GM23338 (cell line): ENCODE measurements at regions not wholly inside any gene's neighbourhood (a gene's known extent, or its start where the extent isn't known, plus 50 kb on each side); places are given as distances from the start of the nearest gene placed in this dataset.
A peak's percentile ranks its signal among the peaks of the same experiment; 100 is the strongest.

ENCODE experiments used
- ATAC-seq: fragments of 200-7000 bp; cut with Tn5 transposase; 3 replicates; pipeline ENCODE4 v1.9.1; 2020
- DNase-seq: peaks from one replicate; pipeline ENCODE4 v3.0.0-alpha.2; 2015; ENCODE audit warnings: low spot score
- H2AFZ ChIP-seq: fragments of 200-600 bp; sonication (generic); 2 replicates; pipeline ENCODE4 v1.8.0; 2016; ENCODE audit warnings: antibody characterized with exemption, mild to moderate bottlenecking, moderate library complexity
- H3F3A ChIP-seq: fragments of 200-600 bp; sonication (generic); replicated peaks from 2 replicates; pipeline ENCODE4 v1.8.0; 2017; ENCODE audit warnings: antibody characterized with exemption, mixed run types, low read depth
- H3K27ac ChIP-seq: fragments of 200-600 bp; sonication (generic); 2 replicates; pipeline ENCODE4 v1.6.1; 2016; ENCODE audit warnings: low read depth
- H3K27me3 ChIP-seq: fragments of 200-600 bp; sonication (generic); 2 replicates; pipeline ENCODE4 v1.8.0; 2016; ENCODE audit warnings: mild to moderate bottlenecking, mixed run types, moderate library complexity; ENCODE audit not compliant: insufficient read depth
- H3K36me3 ChIP-seq: fragments of 200-600 bp; sonication (generic); 2 replicates; pipeline ENCODE4 v1.8.0; 2016; ENCODE audit warnings: mild to moderate bottlenecking; ENCODE audit not compliant: insufficient read depth
- H3K4me1 ChIP-seq: fragments of 200-600 bp; sonication (generic); 2 replicates; pipeline ENCODE4 v1.8.0; 2016; ENCODE audit warnings: mild to moderate bottlenecking, moderate library complexity; ENCODE audit not compliant: insufficient read depth
- H3K4me2 ChIP-seq: fragments of 200-600 bp; sonication (generic); 2 replicates; pipeline ENCODE4 v1.7.1; 2017; ENCODE audit warnings: mixed run types
- H3K4me3 ChIP-seq: fragments of 200-600 bp; sonication (generic); 2 replicates; pipeline ENCODE4 v1.6.1; 2016; ENCODE audit warnings: mixed run types
- H3K79me2 ChIP-seq: fragments of 200-600 bp; sonication (generic); replicated peaks from 2 replicates; pipeline ENCODE4 v1.8.0; 2017; ENCODE audit warnings: mild to moderate bottlenecking; ENCODE audit not compliant: insufficient read depth
- H3K9me2 ChIP-seq: fragments of 200-600 bp; sonication (generic); 2 replicates; pipeline ENCODE4 v1.8.0; 2017; ENCODE audit not compliant: insufficient read depth
- H4K20me1 ChIP-seq: fragments of 200-600 bp; sonication (generic); replicated peaks from 2 replicates; pipeline ENCODE4 v1.8.0; 2017; ENCODE audit warnings: mild to moderate bottlenecking; ENCODE audit not compliant: insufficient read depth
- H3K27ac Mint-ChIP-seq: 2 replicates; pipeline ENCODE4 v1.8.0; 2020; ENCODE audit warnings: inconsistent platforms, mild to moderate bottlenecking, moderate library complexity, mixed read lengths
- H3K27me3 Mint-ChIP-seq: 3 replicates; pipeline ENCODE4 v1.8.0; 2022; ENCODE audit warnings: low read depth, mild to moderate bottlenecking, moderate library complexity, mixed read lengths, inconsistent platforms; ENCODE audit not compliant: insufficient read depth, poor library complexity
- H3K36me3 Mint-ChIP-seq: 3 replicates; pipeline ENCODE4 v1.8.0; 2021; ENCODE audit warnings: low read depth, mild to moderate bottlenecking, inconsistent platforms, moderate library complexity, mixed read lengths
- H3K4me1 Mint-ChIP-seq: 3 replicates; pipeline ENCODE4 v1.8.0; 2020; ENCODE audit warnings: mild to moderate bottlenecking, inconsistent platforms, mixed read lengths
- H3K4me3 Mint-ChIP-seq: 3 replicates; pipeline ENCODE4 v1.8.0; 2021; ENCODE audit warnings: moderate library complexity, mild to moderate bottlenecking, inconsistent platforms, mixed read lengths
- H3K9me3 Mint-ChIP-seq: 3 replicates; pipeline ENCODE4 v1.8.0; 2020; ENCODE audit warnings: moderate library complexity, mild to moderate bottlenecking, inconsistent platforms, mixed read lengths
- CREB1 ChIP-seq: fragments of 250-450 bp; sonication (Bioruptor Pico); IDR thresholded peaks from 2 replicates; pipeline ENCODE4 v1.5.0; 2020; ENCODE audit warnings: low read depth, mild to moderate bottlenecking, moderate library complexity
- CTCF ChIP-seq, 2 experiments: fragments of 200-600 bp in 1 of 2; sonication (generic) in 1 of 2; conservative IDR thresholded peaks; 2 replicates each; pipeline versions ENCODE4 v1.5.1 to v1.6.1; 2016 to 2017; ENCODE audit warnings: antibody characterized with exemption in 2 of 2, low read depth in 2 of 2, mild to moderate bottlenecking in 2 of 2, moderate library complexity in 1 of 2
- EZH2 ChIP-seq: fragments of 200-600 bp; sonication (generic); IDR thresholded peaks from one replicate; pipeline ENCODE4 v1.8.0; 2017; ENCODE audit warnings: antibody characterized with exemption, mild to moderate bottlenecking, low read depth; ENCODE audit not compliant: unreplicated experiment
- EZH2phosphoT487 ChIP-seq: fragments of 200-600 bp; sonication (generic); IDR thresholded peaks from one replicate; pipeline ENCODE4 v1.8.1; 2018; ENCODE audit warnings: antibody characterized with exemption; ENCODE audit not compliant: unreplicated experiment
- JUNB ChIP-seq: IDR thresholded peaks from one replicate; pipeline ENCODE4 v1.6.1; 2016; ENCODE audit warnings: antibody characterized with exemption; ENCODE audit not compliant: unreplicated experiment
- NANOG ChIP-seq: IDR thresholded peaks from 2 replicates; pipeline ENCODE4 v1.6.1; 2016; ENCODE audit warnings: antibody characterized with exemption, borderline replicate concordance
- STAT1 ChIP-seq: IDR thresholded peaks from one replicate; pipeline ENCODE4 v1.6.1; 2016; ENCODE audit warnings: antibody characterized with exemption; ENCODE audit not compliant: unreplicated experiment
- ZNF114 ChIP-seq: fragments of 250-450 bp; sonication (Bioruptor Pico); IDR thresholded peaks from 2 replicates; pipeline ENCODE4 v1.5.0; 2020; ENCODE audit warnings: mild to moderate bottlenecking, moderate library complexity
- ZNF331 ChIP-seq: fragments of 250-450 bp; sonication (Bioruptor Pico); IDR thresholded peaks from 2 replicates; pipeline ENCODE4 v1.5.0; 2020; ENCODE audit warnings: low read depth, mild to moderate bottlenecking, moderate library complexity
- ZNF462 ChIP-seq: fragments of 250-450 bp; sonication (Bioruptor Pico); IDR thresholded peaks from 2 replicates; pipeline ENCODE4 v1.5.0; 2020; ENCODE audit warnings: mild to moderate bottlenecking, moderate library complexity

DNA sequence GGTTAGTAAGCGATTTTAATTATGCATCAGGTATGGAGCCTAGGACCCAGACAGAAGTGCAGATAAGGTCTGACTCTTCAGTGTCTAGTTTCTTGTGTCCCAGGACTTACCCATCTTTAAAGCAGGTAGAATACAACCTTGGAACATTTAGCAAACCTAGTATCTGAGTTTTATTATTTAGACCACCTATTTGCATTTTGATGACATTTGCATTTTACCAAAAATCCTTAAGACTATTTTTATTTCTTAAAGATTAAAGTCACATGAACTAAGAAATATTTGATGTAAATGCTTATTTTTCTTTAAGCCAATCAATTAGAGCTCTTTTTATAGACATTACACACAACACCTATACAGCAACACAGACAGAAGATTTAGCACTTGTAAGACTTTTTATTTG is 939.1 kb downstream of the OTOL1 start:
- Histone ChIP-seq H3K27me3 (no peaks in the 10 kb centered on the region), H3K27ac (no peak overlapping the region), H3F3A (no peaks in the 10 kb centered on the region), H3K79me2 (no peaks in the 10 kb centered on the region), H3K4me3 (no peak overlapping the region), H4K20me1 (no peaks in the 10 kb centered on the region), H3K4me2 (no peak overlapping the region), H2AFZ (no peak overlapping the region), H3K36me3 (no peaks in the 10 kb centered on the region), H3K9me2 (0 out of 2 replicates have a peak, but pooled peaks cover 8% of the 10 kb centered on the region), H3K4me1 (no peaks in the 10 kb centered on the region)
- ATAC-seq (no peak), DNase-seq (no peak)
- H3K36me3 Mint-ChIP-seq: peaks cover 19% of the 10 kb centered on the region
- no peak for TF ChIP-seq ZNF331
- no peak for TF ChIP-seq STAT1
- TF ChIP-seq NANOG: no peak
- TF ChIP-seq CTCF (conservative IDR thresholded peaks at IDR 0.05; ENCODE audit: low read depth in 2 of 2): no peak
- no peak for TF ChIP-seq EZH2
- no peak for TF ChIP-seq ZNF114 (CRISPR knock-in tag)
- no peak for TF ChIP-seq EZH2phosphoT487
- TF ChIP-seq CREB1 (CRISPR knock-in tag): no peak
- H3K9me3 Mint-ChIP-seq: peaks cover 13% of the 10 kb centered on the region
- H3K27ac Mint-ChIP-seq: peak overlapping the region; percentile 59; the same call in 1 of the 2 replicates
- no peaks in the 10 kb centered on the region for H3K27me3 Mint-ChIP-seq
- no peaks in the 10 kb centered on the region for H3K4me1 Mint-ChIP-seq
- H3K4me3 Mint-ChIP-seq: no peak overlapping the region

DNA sequence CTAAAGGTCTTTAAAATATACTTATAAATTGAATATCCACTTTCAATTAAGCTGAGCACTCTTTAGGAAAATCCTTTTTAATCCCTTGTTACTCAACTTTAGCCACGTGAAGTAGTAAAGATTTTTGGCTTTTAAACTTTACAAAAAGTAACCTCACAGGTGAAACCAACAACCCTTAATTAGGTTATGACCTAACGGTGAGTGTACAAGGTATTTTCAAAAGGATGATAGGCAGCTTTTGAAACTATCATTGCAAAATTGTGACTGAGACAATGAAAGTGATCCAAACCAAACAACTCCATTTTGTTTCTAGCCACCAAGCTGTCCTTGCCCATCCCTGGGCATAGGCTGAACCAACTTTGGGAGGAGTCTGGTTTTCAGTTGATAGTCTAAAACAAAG is 940.2 kb downstream of the OTOL1 start:
- H3K4me2 ChIP-seq: no peak overlapping the region
- ATAC-seq (no peak), DNase-seq (no peak)
- H3K36me3 Mint-ChIP-seq: peaks cover 16% of the 10 kb centered on the region
- no peaks in the 10 kb centered on the region for H3K27me3 ChIP-seq
- H3K79me2 ChIP-seq: no peaks in the 10 kb centered on the region
- peaks cover 9% of the 10 kb centered on the region for H3K9me3 Mint-ChIP-seq
- no peak overlapping the region for H2AFZ ChIP-seq
- H3K36me3 ChIP-seq: no peaks in the 10 kb centered on the region
- no peaks in the 10 kb centered on the region for H3F3A ChIP-seq
- no peak overlapping the region for H3K27ac ChIP-seq
- H3K4me1 Mint-ChIP-seq: no peaks in the 10 kb centered on the region
- H3K27ac Mint-ChIP-seq: no peak overlapping the region
- H3K9me2 ChIP-seq: 0 out of 2 replicates have a peak, but pooled peaks cover 8% of the 10 kb centered on the region
- no peaks in the 10 kb centered on the region for H4K20me1 ChIP-seq
- TF ChIP-seq EZH2 (no peak), EZH2phosphoT487 (no peak), JUNB (no peak)
- H3K4me1 ChIP-seq: no peaks in the 10 kb centered on the region
- H3K4me3 Mint-ChIP-seq: no peak overlapping the region
- no peaks in the 10 kb centered on the region for H3K27me3 Mint-ChIP-seq
- no peak overlapping the region for H3K4me3 ChIP-seq

DNA sequence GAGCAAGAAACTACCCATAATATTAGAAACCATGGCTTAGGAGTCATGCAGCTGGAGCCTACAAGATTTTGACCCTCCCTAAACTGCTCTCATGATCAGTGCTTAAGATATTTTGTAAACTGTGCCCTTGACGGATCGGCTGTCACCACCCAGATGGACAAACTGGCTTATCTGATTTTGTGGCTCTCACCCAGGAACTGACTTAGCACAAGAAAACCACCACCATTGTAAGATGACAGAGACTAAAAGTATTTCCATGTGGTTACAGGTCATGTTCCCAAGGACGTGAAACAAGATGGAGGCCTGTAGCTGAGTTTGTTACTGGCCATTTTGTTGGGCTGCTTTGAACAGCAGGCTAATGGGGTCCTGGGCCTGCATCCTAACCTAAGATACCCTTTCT is 940.9 kb downstream of the OTOL1 start:
- no peaks in the 10 kb centered on the region for H3K27me3 ChIP-seq
- H3K27ac Mint-ChIP-seq: no peak overlapping the region
- peaks cover 16% of the 10 kb centered on the region for H3K36me3 Mint-ChIP-seq
- no peak overlapping the region for H3K4me3 ChIP-seq
- H3K27ac ChIP-seq: no peak overlapping the region
- no peak overlapping the region for H3K4me2 ChIP-seq
- ATAC-seq (no peak), DNase-seq (no peak)
- no peaks in the 10 kb centered on the region for H3F3A ChIP-seq
- H3K79me2 ChIP-seq: no peaks in the 10 kb centered on the region
- H3K36me3 ChIP-seq: no peaks in the 10 kb centered on the region
- H3K4me1 ChIP-seq: no peaks in the 10 kb centered on the region
- 0 out of 2 replicates have a peak, but pooled peaks cover 8% of the 10 kb centered on the region for H3K9me2 ChIP-seq
- H4K20me1 ChIP-seq: no peaks in the 10 kb centered on the region
- no peak overlapping the region for H2AFZ ChIP-seq
- H3K9me3 Mint-ChIP-seq: peaks cover 9% of the 10 kb centered on the region
- no peaks in the 10 kb centered on the region for H3K27me3 Mint-ChIP-seq
- no peaks in the 10 kb centered on the region for H3K4me1 Mint-ChIP-seq
- no peak overlapping the region for H3K4me3 Mint-ChIP-seq
- TF ChIP-seq ZNF462 (CRISPR knock-in tag): no peak
- TF ChIP-seq ZNF114 (CRISPR knock-in tag): no peak
- TF ChIP-seq ZNF331: no peak
